Astrocyte of the cerebellum (primary cell): ENCODE measurements at regions not wholly inside any gene's neighbourhood (a gene's known extent, or its start where the extent isn't known, plus 50 kb on each side); places are given as distances from the start of the nearest gene placed in this dataset.

ENCODE experiments used
- DNase-seq: peaks from one replicate; pipeline ENCODE4 v3.0.0-alpha.2; 2011; ENCODE audit warnings: low read depth
- H3K4me3 ChIP-seq: 2 replicates; pipeline ENCODE4 v1.5.1; 2011; ENCODE audit warnings: mild to moderate bottlenecking, low read depth, low read length, moderate library complexity
- in situ Hi-C: cut with HindIII; loops from 2 replicates; pipeline ENCODE4 v1.10.0; 2017; ENCODE audit warnings: low sequenced_read_pairs
- TF ChIP-seq, protein P1 (sequence below): IDR thresholded peaks from 2 replicates; pipeline ENCODE4 v1.5.1; 2012; ENCODE audit warnings: low read length, low read depth, moderate library complexity, mild to moderate bottlenecking; ENCODE audit errors: missing control alignments

DNA sequence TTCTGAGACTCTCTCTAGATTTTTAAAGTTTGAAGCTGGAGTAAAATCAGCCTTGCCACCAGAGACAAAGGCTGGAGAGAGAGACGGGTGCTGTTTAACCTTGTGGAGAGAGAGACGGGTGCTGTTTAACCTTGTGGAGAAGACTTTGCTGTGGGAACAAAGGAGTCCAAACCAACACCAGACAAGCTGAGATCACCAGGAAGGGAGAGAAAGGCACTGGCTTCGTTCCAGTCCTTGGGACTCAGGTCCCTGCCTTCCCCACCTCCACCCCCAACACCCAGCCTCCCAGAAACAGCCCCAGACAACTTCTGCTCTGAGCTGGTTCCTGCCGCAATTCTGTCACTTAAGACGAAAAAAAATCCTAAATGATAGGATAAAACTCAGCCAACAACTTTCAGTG is 1389.3 kb downstream of the AACS start:
- no peak for DNase-seq
- in situ Hi-C loops, result no loop called here
- TF ChIP-seq, protein P1, sequence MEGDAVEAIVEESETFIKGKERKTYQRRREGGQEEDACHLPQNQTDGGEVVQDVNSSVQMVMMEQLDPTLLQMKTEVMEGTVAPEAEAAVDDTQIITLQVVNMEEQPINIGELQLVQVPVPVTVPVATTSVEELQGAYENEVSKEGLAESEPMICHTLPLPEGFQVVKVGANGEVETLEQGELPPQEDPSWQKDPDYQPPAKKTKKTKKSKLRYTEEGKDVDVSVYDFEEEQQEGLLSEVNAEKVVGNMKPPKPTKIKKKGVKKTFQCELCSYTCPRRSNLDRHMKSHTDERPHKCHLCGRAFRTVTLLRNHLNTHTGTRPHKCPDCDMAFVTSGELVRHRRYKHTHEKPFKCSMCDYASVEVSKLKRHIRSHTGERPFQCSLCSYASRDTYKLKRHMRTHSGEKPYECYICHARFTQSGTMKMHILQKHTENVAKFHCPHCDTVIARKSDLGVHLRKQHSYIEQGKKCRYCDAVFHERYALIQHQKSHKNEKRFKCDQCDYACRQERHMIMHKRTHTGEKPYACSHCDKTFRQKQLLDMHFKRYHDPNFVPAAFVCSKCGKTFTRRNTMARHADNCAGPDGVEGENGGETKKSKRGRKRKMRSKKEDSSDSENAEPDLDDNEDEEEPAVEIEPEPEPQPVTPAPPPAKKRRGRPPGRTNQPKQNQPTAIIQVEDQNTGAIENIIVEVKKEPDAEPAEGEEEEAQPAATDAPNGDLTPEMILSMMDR, result no peak
- no peak overlapping the region for H3K4me3 ChIP-seq

DNA sequence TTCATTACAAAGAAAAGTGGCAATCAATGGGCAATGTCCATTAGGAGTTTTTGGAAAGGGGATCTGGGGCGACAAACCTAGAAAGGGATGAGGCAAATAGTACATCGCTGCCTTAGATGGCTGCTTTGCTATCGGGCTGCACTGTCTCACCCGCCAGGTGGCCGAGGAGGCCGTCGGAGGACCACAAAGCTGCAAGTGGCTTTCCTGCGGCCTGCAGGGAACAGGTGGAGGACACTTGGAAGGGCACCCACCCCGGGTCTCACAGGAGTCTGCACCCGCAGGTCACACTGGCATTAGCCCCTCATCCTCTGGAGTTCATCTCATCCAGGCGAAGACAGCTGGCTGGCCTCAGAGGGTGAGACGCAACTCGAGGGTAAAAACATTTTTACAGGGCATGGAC is 1392.5 kb downstream of the AACS start:
- in situ Hi-C loops, result no loop called here
- no peak overlapping the region for H3K4me3 ChIP-seq
- TF ChIP-seq, protein P1, result no peak
- DNase-seq, result no peak

DNA sequence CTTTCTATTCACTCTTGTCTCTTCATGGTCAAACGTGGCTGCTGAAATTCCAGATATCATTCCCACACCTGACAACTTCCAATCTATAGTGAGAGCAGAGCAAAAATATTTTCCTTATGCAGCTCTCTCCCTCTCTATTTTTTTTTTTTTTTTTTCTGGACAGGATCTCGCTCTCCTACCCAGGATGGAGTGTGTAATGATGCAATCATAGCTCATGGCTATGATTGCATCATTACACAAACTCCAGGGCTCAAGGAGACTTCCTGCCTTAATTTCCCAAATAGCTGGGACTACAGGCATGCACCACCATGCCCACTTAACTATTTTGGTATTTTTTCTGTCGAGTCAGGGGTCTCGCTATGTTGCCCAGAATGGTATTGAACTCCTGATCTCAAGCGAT is 1398.9 kb downstream of the AACS start:
- TF ChIP-seq, protein P1, result no peak
- no peak for DNase-seq
- in situ Hi-C loops, result no loop called here
- H3K4me3 ChIP-seq, result no peak overlapping the region

DNA sequence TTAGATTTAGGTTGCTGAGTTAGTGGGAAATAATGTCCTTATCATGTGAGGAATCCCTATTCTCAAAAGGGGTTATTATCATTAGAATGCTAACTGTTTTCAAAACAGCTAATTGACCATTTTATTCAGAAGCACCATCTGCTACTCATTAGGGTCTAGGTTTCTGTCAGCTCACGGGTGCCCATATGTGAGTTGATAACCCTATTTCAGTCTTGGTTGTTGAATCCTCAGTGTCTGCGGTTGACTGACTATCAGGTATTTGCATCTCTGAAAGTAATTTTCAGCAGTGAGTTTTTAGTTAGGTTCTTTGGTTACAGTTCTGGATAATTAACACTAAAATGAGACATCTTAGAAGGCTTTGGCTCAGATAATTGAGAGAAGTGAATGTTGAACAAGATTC is 1404.0 kb downstream of the AACS start:
- in situ Hi-C loops, result no loop called here
- DNase-seq, result no peak
- no peak overlapping the region for H3K4me3 ChIP-seq
- TF ChIP-seq, protein P1, result no peak

DNA sequence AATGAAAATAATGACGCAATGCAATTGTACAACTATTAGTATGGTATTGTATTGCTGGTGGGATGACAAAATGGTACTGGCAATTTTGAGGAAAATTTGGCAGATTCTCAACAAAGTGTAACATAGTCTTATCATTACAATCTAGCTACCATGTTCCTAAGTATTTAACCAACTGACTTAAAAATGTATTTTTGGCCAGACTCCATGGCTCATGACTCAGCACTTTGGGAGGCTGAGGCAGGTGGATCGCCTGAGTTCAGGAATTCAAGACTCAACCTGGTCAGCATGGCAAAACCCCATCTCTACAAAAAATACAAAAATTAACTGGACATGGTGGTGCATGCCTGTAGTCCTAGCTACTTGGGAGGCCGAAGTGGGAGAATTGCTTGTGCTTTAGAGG is 1409.5 kb downstream of the AACS start:
- no peak overlapping the region for H3K4me3 ChIP-seq
- no peak for DNase-seq
- TF ChIP-seq, protein P1, result no peak
- in situ Hi-C loops, result no loop called here

DNA sequence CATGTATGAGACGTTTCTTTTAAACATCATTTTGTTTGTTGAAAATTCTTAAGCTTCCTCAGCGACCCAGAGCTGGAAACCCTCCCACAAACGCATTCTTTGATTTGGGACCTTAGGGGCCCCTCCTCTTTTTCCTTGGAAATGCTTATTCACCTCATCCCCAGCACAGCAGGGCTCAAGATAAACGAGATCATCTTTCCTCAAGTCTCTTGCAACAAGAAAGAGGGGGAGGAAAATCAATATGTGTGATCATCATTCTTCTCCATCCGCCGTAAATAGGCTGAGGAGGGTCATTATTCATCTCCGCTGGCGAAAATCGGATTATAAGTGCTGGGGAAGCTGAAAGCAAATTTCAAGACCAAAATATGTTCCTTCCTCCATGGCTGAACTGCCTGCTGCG is 1415.2 kb downstream of the AACS start:
- TF ChIP-seq, protein P1, result no peak
- DNase-seq, result no peak
- H3K4me3 ChIP-seq, result no peak overlapping the region
- in situ Hi-C loops, result no loop called here

DNA sequence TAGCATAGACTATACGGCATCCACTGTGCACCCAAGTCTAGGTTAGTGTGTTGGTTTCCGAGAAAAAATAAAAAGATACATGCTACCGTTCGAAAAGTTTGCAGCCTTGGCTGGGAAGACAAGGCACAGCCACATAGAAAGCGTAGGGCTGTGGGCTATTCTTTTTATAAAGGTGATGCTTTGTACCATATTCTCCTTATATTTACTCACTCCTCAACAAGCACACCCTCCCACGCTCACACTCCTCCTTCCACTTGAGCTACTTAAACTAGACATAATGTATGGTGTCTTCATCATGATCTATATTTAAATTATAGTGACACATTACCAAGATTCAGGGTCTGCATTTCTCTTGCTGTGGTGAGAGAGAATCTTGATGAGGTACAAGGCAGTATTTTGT is 1416.5 kb downstream of the AACS start:
- no peak for DNase-seq
- in situ Hi-C loops, result no loop called here
- TF ChIP-seq, protein P1, result no peak
- H3K4me3 ChIP-seq, result no peak overlapping the region
